Progenitor cell of endocrine pancreas (in vitro differentiated cells): ENCODE measurements at regions not wholly inside any gene's neighbourhood (a gene's known extent, or its start where the extent isn't known, plus 50 kb on each side); places are given as distances from the start of the nearest gene placed in this dataset.
A peak's percentile ranks its signal among the peaks of the same experiment; 100 is the strongest.
"Not testable (repeated sequence)": the region's sequence is repeated elsewhere in the genome, so short reads cannot be mapped to it uniquely, and the experiment has no call there.

Source experiments
- DNase-seq: peaks from one replicate; pipeline ENCODE4 v3.0.0; 2021; ENCODE audit warnings: low spot score; ENCODE audit not compliant: unreplicated experiment
- H3K27ac Mint-ChIP-seq: 2 replicates; pipeline ENCODE4 v1.8.0; 2021; ENCODE audit warnings: mild to moderate bottlenecking, moderate library complexity, mixed read lengths
- H3K27me3 Mint-ChIP-seq: 2 replicates; pipeline ENCODE4 v1.8.0; 2021; ENCODE audit warnings: mixed read lengths
- H3K36me3 Mint-ChIP-seq: 2 replicates; pipeline ENCODE4 v1.8.0; 2022; ENCODE audit warnings: mixed read lengths; ENCODE audit not compliant: insufficient read depth
- H3K4me1 Mint-ChIP-seq: 2 replicates; pipeline ENCODE4 v1.8.0; 2021; ENCODE audit warnings: low read depth, mixed read lengths
- H3K4me3 Mint-ChIP-seq: 2 replicates; pipeline ENCODE4 v1.8.0; 2021; ENCODE audit warnings: low read depth, mild to moderate bottlenecking, moderate library complexity, mixed read lengths
- H3K9me3 Mint-ChIP-seq: 2 replicates; pipeline ENCODE4 v1.8.0; 2021; ENCODE audit warnings: low read depth, mixed read lengths
- CTCF ChIP-seq: fragments of 200-600 bp; sonication (generic); IDR thresholded peaks from one replicate; pipeline ENCODE4 v1.5.0; 2021; ENCODE audit warnings: antibody characterized with exemption, mild to moderate bottlenecking; ENCODE audit not compliant: unreplicated experiment

- no peak overlapping the region for H3K27ac Mint-ChIP-seq
- TF ChIP-seq CTCF = no peak
- H3K9me3 Mint-ChIP-seq = peaks cover 4% of the 10 kb centered on the region
These were observed 71.9 kb downstream of the DYNAP start for GRCh38 chr18:54662986-54663385.

GRCh38 chr18:54669701-54670100 lies 78.7 kb downstream of the DYNAP start:
- not testable (repeated sequence) for H3K36me3 Mint-ChIP-seq, H3K27me3 Mint-ChIP-seq, H3K27ac Mint-ChIP-seq, H3K4me3 Mint-ChIP-seq, H3K9me3 Mint-ChIP-seq, DNase-seq
- H3K4me1 Mint-ChIP-seq = peaks cover 13% of the 10 kb centered on the region

More at GRCh38 chr18:54662986-54663385, 71.9 kb downstream of the DYNAP start:
- Mint-ChIP-seq H3K4me3 (no peak overlapping the region), H3K27me3 (no peaks in the 10 kb centered on the region), H3K36me3 (no peaks in the 10 kb centered on the region), H3K4me1 (no peaks in the 10 kb centered on the region)
- no peak for DNase-seq

- H3K27ac Mint-ChIP-seq = no peak overlapping the region
- H3K4me1 Mint-ChIP-seq = peaks cover 15% of the 10 kb centered on the region
- no peak for DNase-seq
These were observed 80.3 kb downstream of the DYNAP start for GRCh38 chr18:54671291-54671881.

GRCh38 chr18:54672109-54672508 lies 81.1 kb downstream of the DYNAP start:
- no peak for TF ChIP-seq CTCF
- H3K9me3 Mint-ChIP-seq = peaks cover 10% of the 10 kb centered on the region
- peaks cover 15% of the 10 kb centered on the region for H3K4me1 Mint-ChIP-seq
- DNase-seq = no peak
- H3K36me3 Mint-ChIP-seq = peaks cover 3% of the 10 kb centered on the region
- no peak overlapping the region for H3K4me3 Mint-ChIP-seq
- H3K27ac Mint-ChIP-seq = no peak overlapping the region
- no peaks in the 10 kb centered on the region for H3K27me3 Mint-ChIP-seq

More at GRCh38 chr18:54671291-54671881, 80.3 kb downstream of the DYNAP start:
- no peaks in the 10 kb centered on the region for H3K27me3 Mint-ChIP-seq
- peaks cover 3% of the 10 kb centered on the region for H3K36me3 Mint-ChIP-seq
- TF ChIP-seq CTCF = peak; percentile 82
- H3K9me3 Mint-ChIP-seq = peaks cover 8% of the 10 kb centered on the region
- H3K4me3 Mint-ChIP-seq = no peak overlapping the region

- H3K9me3 Mint-ChIP-seq = peaks cover 10% of the 10 kb centered on the region
- peaks cover 15% of the 10 kb centered on the region for H3K4me1 Mint-ChIP-seq
- TF ChIP-seq CTCF = no peak
- peaks cover 3% of the 10 kb centered on the region for H3K36me3 Mint-ChIP-seq
- no peak for DNase-seq
- peak overlapping the region; percentile 11 for H3K27ac Mint-ChIP-seq
- no peaks in the 10 kb centered on the region for H3K27me3 Mint-ChIP-seq
- no peak overlapping the region for H3K4me3 Mint-ChIP-seq
These were observed 81.9 kb downstream of the DYNAP start for GRCh38 chr18:54672846-54673475.

- DNase-seq = no peak
- H3K36me3 Mint-ChIP-seq = peaks cover 3% of the 10 kb centered on the region
- peaks cover 15% of the 10 kb centered on the region for H3K4me1 Mint-ChIP-seq
- H3K27ac Mint-ChIP-seq = no peak overlapping the region
- TF ChIP-seq CTCF = no peak
- peaks cover 6% of the 10 kb centered on the region for H3K9me3 Mint-ChIP-seq
- no peaks in the 10 kb centered on the region for H3K27me3 Mint-ChIP-seq
- no peak overlapping the region for H3K4me3 Mint-ChIP-seq
These were observed 82.9 kb downstream of the DYNAP start for GRCh38 chr18:54673936-54674335.
